Breast epithelium (tissue), 3 donors: ENCODE measurements at regions not wholly inside any gene's neighbourhood (a gene's known extent, or its start where the extent isn't known, plus 50 kb on each side); places are given as distances from the start of the nearest gene placed in this dataset.

Experiments used
- CTCF ChIP-seq, 3 donors: fragments of 450-650 bp; IDR thresholded peaks; one replicate each; pipeline ENCODE4 v1.5.1; 2016 to 2017; ENCODE audit warnings: antibody characterized with exemption in 3 of 3, mild to moderate bottlenecking in 3 of 3, moderate library complexity in 3 of 3
- POLR2AphosphoS5 ChIP-seq, 3 donors: sonication (generic); formaldehyde crosslinking; IDR thresholded peaks; one replicate each; pipeline ENCODE4 v1.6.1; 2017; ENCODE audit warnings: antibody characterized with exemption in 3 of 3

GRCh38 chr2:8251856-8252255 is 430.0 kb upstream of the ID2 start:
- TF ChIP-seq POLR2AphosphoS5 (IDR thresholded peaks at IDR 0.05) (no peak), CTCF (IDR thresholded peaks at IDR 0.05) (no peak)
